NCI-H2227 (cell line): ENCODE measurements at regions not wholly inside any gene's neighbourhood (a gene's known extent, or its start where the extent isn't known, plus 50 kb on each side); places are given as distances from the start of the nearest gene placed in this dataset.

Experiments used
- DNase-seq: peaks from one replicate; lab custom pipeline; 2025; ENCODE audit not compliant: unreplicated experiment; lab: John Stamatoyannopoulos, UW

DNA sequence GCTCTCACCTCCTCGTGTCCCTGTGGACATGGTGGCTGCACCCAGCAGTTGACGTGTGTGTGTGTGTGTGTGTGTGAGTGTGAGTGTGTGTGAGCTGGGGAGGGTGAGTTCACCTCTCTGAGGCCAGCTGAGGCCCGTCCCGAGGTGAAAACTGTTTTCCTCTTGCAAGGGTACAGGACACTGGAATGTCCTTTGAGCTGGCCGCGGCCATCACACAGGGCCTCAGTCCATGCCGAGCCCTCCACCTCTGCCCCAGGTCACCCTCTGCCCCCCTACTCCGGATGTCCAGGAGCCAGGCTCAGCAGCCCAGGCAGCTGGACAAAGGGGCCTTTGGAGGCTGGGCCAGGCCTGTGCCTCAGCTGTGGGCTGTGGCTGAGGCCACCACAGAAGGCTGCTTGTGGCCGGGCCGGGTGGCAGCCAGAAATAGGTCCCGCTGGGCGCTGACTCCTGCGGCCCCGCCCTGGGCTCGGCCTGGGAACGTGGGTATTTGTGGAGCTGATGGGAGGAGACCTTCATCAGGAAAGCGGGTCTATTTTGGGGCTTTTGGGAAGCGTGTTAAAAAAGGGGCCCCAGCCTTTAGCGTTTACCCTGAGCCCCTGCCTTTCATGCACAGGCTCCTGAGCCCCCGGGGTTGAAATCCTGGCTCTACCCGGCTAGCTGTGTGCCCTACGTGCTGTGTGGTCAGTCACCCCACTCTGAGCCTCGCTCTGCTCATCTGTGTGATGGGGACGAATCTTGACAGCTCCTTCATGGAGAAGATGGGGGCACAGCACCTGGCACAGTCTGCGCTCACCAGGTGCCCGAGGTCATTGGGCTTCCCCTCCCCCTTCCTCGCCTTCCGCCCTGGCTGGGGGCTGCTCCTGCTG is 75.1 kb upstream of the IER5L start:
- DNase-seq = no peak

DNA sequence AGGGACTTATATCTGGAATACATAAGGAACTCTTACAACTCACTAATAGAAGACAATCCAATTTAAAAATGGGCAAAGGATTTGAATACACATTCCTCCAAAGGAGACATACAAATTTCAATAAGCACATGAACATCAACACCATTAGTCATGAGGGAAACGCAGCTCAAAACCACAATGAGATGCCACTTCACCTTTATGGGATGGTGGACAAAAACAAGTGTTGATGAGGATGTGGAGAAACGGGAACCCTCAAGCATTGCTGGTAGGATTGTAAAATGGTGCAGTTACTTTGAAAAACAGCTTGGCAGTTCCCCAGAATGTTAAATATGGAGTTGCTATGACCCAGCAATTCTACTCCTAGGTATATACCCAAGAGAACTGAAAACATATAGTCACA is 72.7 kb upstream of the IER5L start:
- DNase-seq = no peak

- no peak for DNase-seq
Observed at GRCh38 chr9:129247285-129248153, 69.5 kb upstream of the IER5L start.

DNA sequence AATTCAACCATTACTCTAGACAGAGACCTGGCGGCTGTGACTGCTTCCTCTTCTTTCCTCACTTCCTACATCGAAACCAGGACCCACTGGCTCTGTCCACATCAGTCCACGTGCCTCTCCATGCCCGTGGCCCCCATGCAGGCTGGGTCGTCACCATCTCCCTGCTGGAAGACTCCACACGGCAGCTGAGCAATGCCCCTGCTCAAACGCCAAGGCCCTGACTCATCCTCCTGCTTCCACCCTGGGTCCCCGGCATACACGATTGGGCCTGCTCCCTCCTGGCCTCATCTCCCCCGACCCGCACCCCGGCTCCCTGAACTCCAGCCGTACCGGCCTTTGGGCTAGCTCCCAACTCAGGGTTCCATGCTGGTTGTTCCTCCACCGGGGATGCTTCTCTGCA is 67.2 kb upstream of the IER5L start:
- no peak for DNase-seq

DNA sequence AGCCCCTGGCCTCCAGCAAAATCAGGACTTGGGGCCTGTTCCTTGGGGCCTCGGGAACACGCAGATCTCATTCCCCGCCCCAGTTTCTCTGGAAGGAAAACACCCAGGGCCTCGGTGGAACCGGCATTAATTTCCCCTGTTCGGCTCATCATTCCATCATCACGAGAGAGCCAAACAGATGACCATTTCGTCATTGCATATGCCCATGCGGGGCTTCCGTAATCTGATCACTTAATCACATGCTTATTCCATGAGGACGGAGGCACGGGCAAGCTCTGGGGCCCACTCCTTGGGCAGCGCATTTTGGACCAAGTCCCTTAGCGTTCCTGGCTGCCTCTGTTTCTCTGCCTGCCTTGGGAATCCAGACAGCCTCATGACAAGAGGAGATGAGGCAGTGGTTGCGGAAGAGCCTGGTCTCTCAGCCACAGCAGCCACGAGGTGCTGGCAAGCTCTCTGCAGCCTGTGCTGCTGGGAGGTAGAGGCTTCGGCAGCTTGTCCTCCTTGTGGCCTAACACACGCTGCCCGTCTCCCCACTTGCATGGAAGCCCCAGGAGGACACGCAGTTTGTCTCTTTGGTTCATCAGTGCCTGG is 65.0 kb upstream of the IER5L start:
- DNase-seq = no peak

GRCh38 chr9:129242191-129242941 is 64.3 kb upstream of the IER5L start:
- no peak for DNase-seq

GRCh38 chr9:129241725-129242124 is 63.7 kb upstream of the IER5L start:
- no peak for DNase-seq

- DNase-seq = no peak
Observed at GRCh38 chr9:129240581-129241211, 62.6 kb upstream of the IER5L start.

DNA sequence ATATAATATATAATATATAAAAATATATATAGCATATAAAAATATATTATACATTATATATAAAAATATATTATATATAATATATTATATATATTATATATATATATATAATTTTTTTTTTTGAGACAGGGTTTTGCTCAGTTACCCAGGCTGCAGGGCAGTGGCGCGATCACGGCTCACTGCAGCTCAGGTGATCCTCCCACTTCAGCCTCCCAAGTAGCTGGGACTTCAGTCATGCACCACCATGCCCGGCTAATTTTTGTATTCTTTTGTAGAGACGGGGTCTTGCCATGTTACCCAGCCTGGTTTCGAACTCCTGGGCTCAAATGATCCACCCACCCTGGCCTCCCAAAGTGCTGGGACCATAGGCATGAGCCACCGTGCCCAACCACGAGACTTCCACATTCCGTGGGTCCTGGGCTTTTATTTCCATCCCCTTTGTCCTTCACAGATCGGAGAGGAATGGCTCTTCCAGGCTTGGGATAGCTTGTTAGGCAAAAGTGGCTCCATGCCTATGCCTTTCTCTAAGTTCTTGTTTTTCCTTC is 62.0 kb upstream of the IER5L start:
- DNase-seq = no peak

GRCh38 chr9:129237803-129238202 is 59.7 kb upstream of the IER5L start:
- no peak for DNase-seq

- no peak for DNase-seq
Observed at GRCh38 chr9:129237164-129237611, 59.1 kb upstream of the IER5L start.

DNA sequence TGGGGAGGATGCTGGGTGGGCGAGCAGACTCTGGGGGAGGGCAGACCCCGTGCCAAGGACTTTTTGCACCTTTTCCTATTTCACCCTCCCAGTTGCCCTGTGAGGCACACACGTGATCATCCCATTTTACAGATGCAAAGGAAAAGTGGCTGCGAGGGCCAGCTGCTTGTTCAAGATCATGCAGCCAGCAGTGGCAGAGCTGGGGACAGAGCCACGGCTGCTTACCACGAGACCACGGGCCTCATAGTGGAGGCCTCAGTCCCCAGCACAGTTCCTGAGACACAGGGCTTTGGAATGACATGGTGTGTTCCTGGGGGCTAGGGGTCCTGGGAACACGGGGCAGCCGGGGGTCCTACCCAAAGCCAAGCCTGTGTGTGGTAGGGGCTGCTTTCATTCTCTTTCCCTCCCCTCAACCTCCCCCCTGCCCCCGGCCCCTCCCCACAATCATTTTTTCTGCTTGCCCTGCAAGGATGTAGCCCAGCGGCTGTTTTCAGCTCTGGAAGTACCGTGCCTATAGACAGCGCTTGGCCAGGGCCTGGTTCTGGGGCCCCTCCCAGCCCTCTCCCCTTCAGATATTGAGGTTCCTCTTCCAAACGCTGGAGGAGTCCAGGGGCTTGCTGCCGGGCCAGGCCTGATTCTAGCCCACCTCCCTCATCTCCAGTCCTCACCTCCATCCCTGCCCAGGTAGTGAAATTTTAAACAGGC is 58.5 kb upstream of the IER5L start:
- DNase-seq = no peak

DNA sequence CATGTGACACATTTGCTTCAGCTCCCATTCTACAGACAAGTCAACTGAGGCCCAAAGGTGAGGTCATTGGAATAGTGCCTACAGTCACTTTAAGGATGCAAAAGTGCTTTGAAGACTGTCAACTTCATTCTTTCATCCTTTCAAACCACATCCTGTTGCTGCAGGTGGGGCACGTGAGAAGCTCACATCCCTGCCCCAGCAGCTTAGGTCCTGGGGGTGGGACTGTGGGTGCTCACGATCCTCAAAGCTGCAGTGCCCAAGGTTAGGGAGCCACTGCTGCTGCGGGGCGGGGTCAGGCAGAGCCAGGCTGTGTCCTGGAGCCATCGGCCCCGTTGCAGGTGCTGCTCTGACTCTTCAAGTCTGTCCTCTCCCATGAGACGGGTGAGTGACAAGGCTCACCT is 57.9 kb upstream of the IER5L start:
- DNase-seq = no peak

GRCh38 chr9:129235041-129235930 is 57.2 kb upstream of the IER5L start:
- DNase-seq = no peak

DNA sequence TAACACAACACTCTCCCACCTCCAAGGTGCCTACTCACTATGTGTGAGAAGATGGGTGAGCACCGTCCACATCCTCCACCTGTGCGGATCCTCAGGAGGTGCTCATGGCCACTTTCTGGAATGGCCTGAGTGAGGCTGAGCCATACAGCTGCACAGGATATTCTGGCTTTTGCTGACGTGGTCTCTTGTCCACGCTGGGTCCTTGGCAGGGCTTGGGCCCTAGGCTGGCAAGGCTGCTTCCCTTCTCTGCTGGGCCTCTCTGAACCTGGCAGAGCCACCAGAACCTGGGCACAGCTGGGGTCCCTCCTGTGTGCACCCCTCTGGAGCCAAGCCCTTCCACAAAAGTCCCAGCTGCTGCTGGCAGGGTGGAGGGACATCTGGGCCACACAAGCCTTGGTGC is 56.4 kb upstream of the IER5L start:
- DNase-seq = no peak

- DNase-seq = no peak
Observed at GRCh38 chr9:129232839-129233591, 55.0 kb upstream of the IER5L start.

DNA sequence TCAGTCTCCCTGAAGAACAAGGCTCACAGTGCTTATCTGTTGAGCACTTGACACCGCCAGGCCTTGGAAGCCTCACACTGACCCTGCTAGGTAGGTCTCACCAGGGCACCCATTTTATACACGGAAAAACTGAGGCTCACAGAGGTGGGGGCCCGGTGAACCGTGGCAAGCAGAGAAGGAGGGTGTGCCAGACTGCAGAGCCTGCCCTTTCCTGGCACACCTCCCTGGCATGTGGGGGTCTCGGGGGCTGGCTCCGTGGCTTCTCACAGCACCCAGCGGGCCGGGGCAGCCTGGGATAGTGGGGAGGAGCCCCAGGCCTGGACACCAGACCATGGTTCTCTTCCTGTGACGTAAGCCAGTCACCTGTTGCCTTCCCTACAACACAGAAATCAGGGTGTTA is 53.7 kb upstream of the IER5L start:
- DNase-seq = no peak
